Stomach (tissue), 8 donors: ENCODE measurements at regions not wholly inside any gene's neighbourhood (a gene's known extent, or its start where the extent isn't known, plus 50 kb on each side); places are given as distances from the start of the nearest gene placed in this dataset.

ENCODE experiments used
- DNase-seq, 2 donors: peaks; one replicate each; pipeline versions ENCODE4 v3.0.0 to v3.0.0-alpha.2; 2013 to 2019
- H3K27ac ChIP-seq, 5 donors: fragments of 200-600 bp in 4 of 5; sonication (generic) in 4 of 5; one replicate each; pipeline ENCODE4 v1.5.1; 2013 to 2019; ENCODE audit warnings: mild to moderate bottlenecking in 1 of 5, moderate library complexity in 1 of 5
- H3K27me3 ChIP-seq, 3 donors: fragments of 200-600 bp; sonication (generic); one replicate each; pipeline ENCODE4 v1.5.1; 2017 to 2019; ENCODE audit warnings: mixed run types in 1 of 3
- H3K36me3 ChIP-seq, 4 donors: fragments of 200-600 bp; sonication (generic); 1 replicate in 3 of 4; 2 replicates in 1 of 4; pipeline ENCODE4 v1.5.1; 2016 to 2019
- H3K4me1 ChIP-seq, 4 donors: fragments of 200-600 bp; sonication (generic); one replicate each; pipeline ENCODE4 v1.5.1; 2016 to 2019
- H3K4me3 ChIP-seq, 4 donors: fragments of 200-600 bp; sonication (generic) in 3 of 4; one replicate each; pipeline ENCODE4 v1.5.1; 2016 to 2019; ENCODE audit warnings: mild to moderate bottlenecking in 1 of 4
- H3K9me3 ChIP-seq, 4 donors: fragments of 200-600 bp; sonication (generic); one replicate each; pipeline ENCODE4 v1.5.1; 2016 to 2019
- CTCF ChIP-seq, 7 experiments: fragments of 450-650 bp in 4 of 7; fragments of 200-600 bp in 3 of 7; sonication (generic) in 3 of 7; IDR thresholded peaks; one replicate each; pipeline ENCODE4 v1.5.1; 2016 to 2019; ENCODE audit warnings: antibody characterized with exemption in 7 of 7, control low read depth in 2 of 7, mild to moderate bottlenecking in 1 of 7
- EP300 ChIP-seq: sonication (generic); formaldehyde crosslinking; IDR thresholded peaks from one replicate; pipeline ENCODE4 v1.6.1; 2017; ENCODE audit warnings: antibody characterized with exemption
- POLR2A ChIP-seq, 4 donors: fragments of 450-650 bp; IDR thresholded peaks; one replicate each; pipeline ENCODE4 v1.6.1; 2016; ENCODE audit warnings: antibody characterized with exemption in 4 of 4, control low read depth in 2 of 4, mild to moderate bottlenecking in 1 of 4, moderate library complexity in 1 of 4
- POLR2AphosphoS5 ChIP-seq, 3 donors: sonication (generic); formaldehyde crosslinking; IDR thresholded peaks; one replicate each; pipeline ENCODE4 v1.6.1; 2016; ENCODE audit warnings: antibody characterized with exemption in 3 of 3
- WGBS, 5 donors: extraction: QIAGEN DNeasy Blood & Tissue Kit in 3 of 5; methylation state at CpG; one replicate each; pipeline versions ENCODE4 v1.1.5 to v1.1.7; 2013 to 2018; 5-methylcytosine and 5-hydroxymethylcytosine counted together
- intact Hi-C: fragments of 100-400 bp; cut with DNase I; formaldehyde crosslinking; loops from one replicate; pipeline ENCODE4 v1.15.1; 2023; ENCODE audit warnings: low total_unique reads
- donor health status: healthy with polysubstance abuse.
- donor health status: Bipolar disorder and iron deficiency.
- donor health status: healthy.

GRCh38 chr11:28951191-28951590 lies 843.0 kb downstream of the METTL15 start:
- Histone ChIP-seq H3K27me3 (no peaks in the 10 kb centered on the region), H3K27ac (no peak overlapping the region), H3K4me3 (no peak overlapping the region), H3K36me3 (no peaks in the 10 kb centered on the region), H3K9me3 (peaks cover 0 to 5% (median 0%) of the 10 kb centered on the region in 4 donors), H3K4me1 (no peaks in the 10 kb centered on the region)
- intact Hi-C loops = no loop called here
- TF ChIP-seq CTCF (IDR thresholded peaks at IDR 0.05) (no peak), EP300 (no peak), POLR2A (IDR thresholded peaks at IDR 0.05) (no peak), POLR2AphosphoS5 (IDR thresholded peaks at IDR 0.05) (no peak)
- no peak for DNase-seq
- 85 to 98% (median 93%) methylated on average over 1 of the region's 1 CpG for WGBS, 5 donors

GRCh38 chr11:28939381-28939780 lies 831.2 kb downstream of the METTL15 start:
- no peaks in the 10 kb centered on the region for H3K27me3 ChIP-seq
- H3K36me3 ChIP-seq = no peaks in the 10 kb centered on the region
- 52 to 64% (median 58%) methylated on average over 2 of the region's 2 CpGs for WGBS, 5 donors
- no peak for DNase-seq
- intact Hi-C loops = no loop called here
- no peaks in the 10 kb centered on the region for H3K9me3 ChIP-seq
- no peaks in the 10 kb centered on the region for H3K4me1 ChIP-seq
- H3K27ac ChIP-seq = no peak overlapping the region
- no peak overlapping the region for H3K4me3 ChIP-seq
- TF ChIP-seq POLR2A (IDR thresholded peaks at IDR 0.05) (no peak), POLR2AphosphoS5 (IDR thresholded peaks at IDR 0.05) (no peak), EP300 (no peak), CTCF (IDR thresholded peaks at IDR 0.05) (no peak)

GRCh38 chr11:28938091-28938490 lies 829.9 kb downstream of the METTL15 start:
- Histone ChIP-seq H3K4me3 (no peak overlapping the region), H3K36me3 (no peaks in the 10 kb centered on the region), H3K9me3 (no peaks in the 10 kb centered on the region), H3K27ac (no peak overlapping the region), H3K4me1 (no peaks in the 10 kb centered on the region), H3K27me3 (no peaks in the 10 kb centered on the region)
- intact Hi-C loops = no loop called here
- DNase-seq = no peak
- WGBS, 5 donors = 79 to 97% (median 90%) methylated on average over 1 of the region's 1 CpG
- TF ChIP-seq EP300 (no peak), POLR2AphosphoS5 (IDR thresholded peaks at IDR 0.05) (no peak), POLR2A (IDR thresholded peaks at IDR 0.05) (no peak), CTCF (IDR thresholded peaks at IDR 0.05) (no peak)

- H3K27ac ChIP-seq = no peak overlapping the region
- H3K4me3 ChIP-seq = no peak overlapping the region
- DNase-seq = no peak
- intact Hi-C loops = no loop called here
- 87 to 99% (median 91%) methylated on average over 4 of the region's 4 CpGs for WGBS, 5 donors
- no peaks in the 10 kb centered on the region for H3K4me1 ChIP-seq
- no peaks in the 10 kb centered on the region for H3K36me3 ChIP-seq
- no peaks in the 10 kb centered on the region for H3K27me3 ChIP-seq
- no peak for TF ChIP-seq POLR2AphosphoS5 (IDR thresholded peaks at IDR 0.05)
- no peak for TF ChIP-seq CTCF (IDR thresholded peaks at IDR 0.05)
- no peak for TF ChIP-seq EP300
- TF ChIP-seq POLR2A (IDR thresholded peaks at IDR 0.05) = no peak
- peaks cover 0 to 23% (median 8%) of the 10 kb centered on the region in 4 donors for H3K9me3 ChIP-seq
These were observed 824.8 kb downstream of the METTL15 start for GRCh38 chr11:28932940-28933339.
